Right ventricle myocardium inferior (tissue), 1 donor: ENCODE measurements at regions not wholly inside any gene's neighbourhood (a gene's known extent, or its start where the extent isn't known, plus 50 kb on each side); places are given as distances from the start of the nearest gene placed in this dataset.
"Not testable (repeated sequence)": the region's sequence is repeated elsewhere in the genome, so short reads cannot be mapped to it uniquely, and the experiment has no call there.

ENCODE experiments used
- ATAC-seq: fragments of 200-7000 bp; cut with Tn5 transposase; one replicate; pipeline ENCODE4 v1.9.1; 2020; ENCODE audit warnings: mild to moderate bottlenecking, moderate library complexity
- DNase-seq: peaks from one replicate; pipeline ENCODE4 v3.0.0; 2021; ENCODE audit errors: missing footprints
- intact Hi-C: fragments of 100-400 bp; cut with DNase I; formaldehyde crosslinking; loops from one replicate; pipeline ENCODE4 v1.11.0; 2022
- donor health status: DM: no; HTN: yes; CAD: no; lungs with severe emphysema.

GRCh38 chrX:37904833-37905232 lies 57.5 kb upstream of the DYNLT3 start:
- ATAC-seq (no peak), DNase-seq (no peak)
- intact Hi-C loops: no loop called here

- DNase-seq: no peak
- intact Hi-C loops: no loop called here
These were observed 58.2 kb upstream of the DYNLT3 start for GRCh38 chrX:37905436-37906147.

DNA sequence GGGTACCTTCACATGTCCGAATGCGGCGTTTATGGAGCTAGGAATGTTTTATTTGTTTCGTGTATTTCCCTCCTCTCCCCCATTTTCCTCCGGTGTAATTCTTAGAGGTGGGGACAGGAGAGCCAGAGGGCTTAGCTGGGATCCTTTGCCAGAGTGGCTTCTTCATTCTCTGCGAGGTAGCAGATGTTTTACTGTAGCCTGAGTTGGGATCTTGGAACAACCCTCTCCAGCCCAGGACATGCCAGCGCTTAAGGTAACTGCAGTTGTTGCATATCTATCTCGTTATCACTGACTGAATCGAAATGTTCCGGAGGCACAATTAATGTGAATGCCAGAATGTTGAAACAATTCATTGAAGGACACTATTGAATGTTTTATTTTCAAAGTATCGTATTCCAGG lies 59.0 kb upstream of the DYNLT3 start:
- no peak for ATAC-seq
- no peak for DNase-seq
- intact Hi-C loops: no loop called here

More at GRCh38 chrX:37905436-37906147, 58.2 kb upstream of the DYNLT3 start:
- ATAC-seq: no peak

DNA sequence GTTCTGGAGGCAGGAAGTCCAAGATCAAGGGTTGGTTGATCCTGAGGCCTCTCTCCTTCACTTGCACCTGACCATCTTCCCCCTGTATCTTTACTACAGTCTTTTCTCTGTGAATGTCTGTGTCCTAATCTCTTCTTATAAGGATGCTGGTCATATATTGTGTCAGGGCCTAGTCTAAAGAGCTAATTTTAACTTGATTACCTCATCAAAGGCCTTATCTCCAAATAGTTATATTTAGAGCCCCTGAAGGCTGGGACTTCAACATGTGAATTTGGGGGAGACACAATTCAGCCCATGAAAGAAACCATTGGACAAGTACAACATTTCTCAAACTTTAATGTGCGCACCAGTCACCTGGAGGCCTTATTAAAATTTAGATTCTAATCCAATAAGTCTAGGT lies 62.8 kb upstream of the DYNLT3 start:
- DNase-seq (no peak), ATAC-seq (no peak)
- intact Hi-C loops: no loop called here

GRCh38 chrX:37912304-37912703 lies 64.9 kb upstream of the DYNLT3 start:
- no peak for DNase-seq
- intact Hi-C loops: no loop called here
- ATAC-seq: no peak

DNA sequence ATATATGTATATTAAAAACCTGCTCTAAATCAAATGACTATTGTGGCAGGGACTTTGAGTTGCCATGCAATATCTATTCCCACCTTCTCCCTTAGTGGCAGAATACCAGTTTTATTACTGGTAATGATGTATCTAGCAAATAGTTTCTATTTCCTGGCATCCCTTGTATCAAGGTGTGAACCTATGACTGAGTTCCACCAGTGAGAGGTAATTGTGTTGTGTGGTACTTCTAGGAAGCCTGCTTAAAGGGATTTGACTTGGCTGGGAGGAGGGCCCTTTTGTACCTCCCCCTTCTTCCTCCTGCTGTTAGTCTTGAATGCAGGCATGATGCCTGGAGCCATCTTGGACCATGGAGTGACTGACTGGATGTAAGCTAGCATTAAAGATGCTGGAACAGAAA lies 65.4 kb upstream of the DYNLT3 start:
- intact Hi-C loops: no loop called here
- DNase-seq (no peak), ATAC-seq (no peak)

- intact Hi-C loops: no loop called here
- ATAC-seq (no peak), DNase-seq (no peak)
These were observed 70.8 kb upstream of the DYNLT3 start for GRCh38 chrX:37918168-37918567.

GRCh38 chrX:37918703-37919102 lies 71.3 kb upstream of the DYNLT3 start:
- intact Hi-C loops: no loop called here
- DNase-seq (no peak), ATAC-seq (no peak)

GRCh38 chrX:37921758-37922157 lies 74.4 kb upstream of the DYNLT3 start:
- no peak for DNase-seq
- intact Hi-C loops: no loop called here

DNA sequence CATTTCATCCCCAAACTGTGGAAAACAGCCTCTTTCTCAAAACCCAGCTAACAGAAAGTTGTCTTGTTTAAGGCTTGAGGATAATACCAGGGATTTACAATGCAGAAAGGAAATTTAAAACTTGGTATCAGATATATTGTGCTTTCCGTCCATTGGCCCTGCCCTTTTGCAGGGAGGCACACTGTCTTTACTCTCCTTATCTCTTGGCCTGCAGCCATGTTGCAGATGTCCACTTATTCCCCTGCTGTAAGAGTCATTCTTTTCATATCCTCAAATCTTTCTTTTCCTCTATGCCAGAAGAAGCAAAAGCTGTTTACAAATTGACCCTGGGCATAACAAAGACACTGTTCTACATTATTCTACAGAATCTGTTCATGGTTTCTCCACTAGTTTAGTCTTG lies 75.6 kb upstream of the DYNLT3 start:
- ATAC-seq (no peak), DNase-seq (no peak)
- intact Hi-C loops: no loop called here

More at GRCh38 chrX:37921758-37922157, 74.4 kb upstream of the DYNLT3 start:
- no peak for ATAC-seq

DNA sequence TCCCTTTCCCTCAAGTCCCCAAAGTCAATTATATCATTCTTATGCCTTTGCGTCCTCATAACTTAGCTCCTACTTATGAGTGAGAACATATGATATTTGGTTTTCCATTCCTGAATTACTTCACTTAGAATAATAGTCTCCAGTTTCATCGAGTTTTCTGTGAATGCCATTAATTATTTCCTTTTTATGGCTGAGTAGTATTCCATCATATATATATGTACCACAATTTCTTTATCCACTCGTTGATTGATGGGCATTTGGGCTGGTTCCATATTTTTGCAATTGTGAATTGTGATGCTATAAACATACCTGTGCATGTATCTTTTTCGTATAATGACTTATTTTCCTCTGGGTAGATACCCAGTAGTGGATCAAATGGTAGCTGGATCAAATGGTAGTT lies 78.4 kb upstream of the DYNLT3 start:
- DNase-seq, ATAC-seq: not testable (repeated sequence)
- intact Hi-C loops: loop anchor here (2.0 kb wide), 1 partner anchor 401 kb away; the partner anchor contains the start of gene RPGR

- intact Hi-C loops: loop anchor here (2.0 kb wide), 1 partner anchor 400 kb away; the partner anchor contains the start of gene RPGR
- DNase-seq: no peak
- no peak for ATAC-seq
These were observed 79.3 kb upstream of the DYNLT3 start for GRCh38 chrX:37926700-37927099.

DNA sequence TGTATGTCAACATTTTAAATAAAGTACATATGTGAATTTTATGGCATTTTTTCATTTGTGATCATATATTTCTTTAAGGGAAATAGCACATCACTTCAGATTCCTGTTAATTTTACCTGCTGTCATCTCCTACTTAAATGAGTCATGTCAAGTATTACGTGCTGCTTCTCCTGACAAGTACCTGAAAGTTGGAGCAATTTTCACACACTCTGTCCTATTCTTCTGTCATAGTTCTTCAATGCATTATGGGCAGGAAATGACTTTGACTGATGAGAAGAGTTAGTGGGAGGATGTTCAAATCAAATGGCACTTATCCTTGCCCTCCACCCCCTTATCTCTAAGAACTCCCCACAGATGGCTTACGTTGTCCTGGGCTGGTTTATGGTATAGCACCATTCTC lies 64.2 kb upstream of the SYTL5 start:
- intact Hi-C loops: no loop called here
- ATAC-seq (no peak), DNase-seq (no peak)

GRCh38 chrX:37943554-37944344 lies 62.6 kb upstream of the SYTL5 start:
- ATAC-seq: no peak
- DNase-seq: no peak
- intact Hi-C loops: no loop called here

DNA sequence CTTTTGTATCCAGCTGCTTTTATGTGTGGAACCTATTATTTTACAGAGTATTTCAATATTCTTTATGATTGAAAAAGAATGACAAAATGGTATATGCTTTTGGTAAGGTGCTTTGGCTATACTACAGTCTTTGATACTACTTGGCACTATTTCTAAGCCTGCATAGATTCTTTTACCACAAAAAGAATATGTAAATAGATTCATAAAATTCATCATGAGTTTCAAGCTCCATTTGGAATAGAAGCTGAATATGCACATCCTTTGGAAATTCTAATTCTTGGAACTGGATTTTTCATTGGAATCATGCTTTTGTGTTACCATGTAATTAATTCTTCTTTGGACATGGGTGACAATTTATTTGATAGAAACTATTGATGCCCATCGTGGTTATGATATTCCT lies 60.2 kb upstream of the SYTL5 start:
- DNase-seq (no peak), ATAC-seq (no peak)
- intact Hi-C loops: no loop called here

DNA sequence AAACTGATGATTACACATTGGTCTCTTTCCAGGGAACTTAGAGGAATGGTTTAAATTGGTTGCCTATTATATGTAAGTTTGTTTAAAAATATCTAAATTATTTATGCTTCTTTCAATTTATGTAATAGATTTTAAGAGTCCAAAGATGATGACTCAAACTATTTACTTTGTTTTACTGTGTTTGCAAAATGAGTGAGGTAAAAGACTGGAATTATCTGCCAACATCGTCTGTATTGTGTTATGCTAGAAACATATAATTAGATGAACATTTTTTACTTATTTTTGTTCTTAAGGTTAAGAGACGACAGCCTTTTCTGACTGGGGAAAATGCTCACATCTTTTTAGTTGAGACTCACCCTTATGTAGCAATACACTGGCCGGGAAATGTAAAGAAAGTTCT lies 51.1 kb upstream of the SYTL5 start:
- intact Hi-C loops: no loop called here
- DNase-seq (no peak), ATAC-seq (no peak)

DNA sequence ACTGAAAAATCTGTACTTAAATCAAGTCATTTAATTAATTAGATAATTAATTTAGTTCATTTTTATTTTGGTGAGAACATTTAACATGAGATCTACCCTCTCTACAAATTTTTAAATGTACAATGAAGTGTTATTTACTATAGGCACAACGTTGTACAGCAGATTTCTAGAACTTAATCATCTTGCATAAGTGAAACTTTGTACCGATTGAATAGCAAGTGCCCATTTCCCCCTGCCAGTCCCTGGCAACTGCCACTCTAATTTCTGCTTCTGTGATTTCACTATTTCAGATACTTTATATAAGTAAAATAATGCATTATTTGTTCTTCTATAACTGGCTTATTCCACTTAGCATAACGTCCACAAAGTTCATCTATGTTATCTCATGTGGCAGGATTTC lies 50.1 kb upstream of the SYTL5 start:
- ATAC-seq: no peak
- intact Hi-C loops: no loop called here
- DNase-seq: no peak
